ENCODE measurements at regions not wholly inside any gene's neighbourhood (a gene's known extent, or its start where the extent isn't known, plus 50 kb on each side); places are given as distances from the start of the nearest gene placed in this dataset.

- DNase-seq: no peak
- Histone ChIP-seq H3K4me3 (ENCODE audit: insufficient read depth, low read depth, low read length) (no peak overlapping the region), H3K36me3 (replicated peaks; ENCODE audit: control insufficient read depth, insufficient read depth, low read length) (no peaks in the 10 kb centered on the region), H3K27me3 (ENCODE audit: control insufficient read depth, insufficient read depth, low read length) (no peaks in the 10 kb centered on the region)
These were observed 182.8 kb downstream of the PIK3C3 start for GRCh38 chr18:42137693-42138375.

- H3K27me3 ChIP-seq (ENCODE audit: control insufficient read depth, insufficient read depth, low read length): no peaks in the 10 kb centered on the region
- H3K4me3 ChIP-seq (ENCODE audit: insufficient read depth, low read depth, low read length): no peak overlapping the region
- H3K36me3 ChIP-seq (replicated peaks; ENCODE audit: control insufficient read depth, insufficient read depth, low read length): no peaks in the 10 kb centered on the region
- peak; percentile 2 for DNase-seq
These were observed 186.4 kb downstream of the PIK3C3 start for GRCh38 chr18:42141439-42141838.

- Histone ChIP-seq H3K4me3 (ENCODE audit: insufficient read depth, low read depth, low read length) (no peak overlapping the region), H3K27me3 (ENCODE audit: control insufficient read depth, insufficient read depth, low read length) (no peaks in the 10 kb centered on the region), H3K36me3 (replicated peaks; ENCODE audit: control insufficient read depth, insufficient read depth, low read length) (no peaks in the 10 kb centered on the region)
- no peak for DNase-seq
These were observed 200.0 kb downstream of the PIK3C3 start for GRCh38 chr18:42155024-42155423.

- DNase-seq: no peak
- no peaks in the 10 kb centered on the region for H3K27me3 ChIP-seq (ENCODE audit: control insufficient read depth, insufficient read depth, low read length)
- H3K4me3 ChIP-seq (ENCODE audit: insufficient read depth, low read depth, low read length): no peak overlapping the region
- no peaks in the 10 kb centered on the region for H3K36me3 ChIP-seq (replicated peaks; ENCODE audit: control insufficient read depth, insufficient read depth, low read length)
These were observed 201.2 kb downstream of the PIK3C3 start for GRCh38 chr18:42156281-42156680.

GRCh38 chr18:42157420-42157819 is 202.4 kb downstream of the PIK3C3 start:
- DNase-seq: no peak

GRCh38 chr18:42157878-42158277 is 202.8 kb downstream of the PIK3C3 start:
- no peak overlapping the region for H3K4me3 ChIP-seq (ENCODE audit: insufficient read depth, low read depth, low read length)
- DNase-seq: no peak
- no peaks in the 10 kb centered on the region for H3K27me3 ChIP-seq (ENCODE audit: control insufficient read depth, insufficient read depth, low read length)
- no peaks in the 10 kb centered on the region for H3K36me3 ChIP-seq (replicated peaks; ENCODE audit: control insufficient read depth, insufficient read depth, low read length)

More at GRCh38 chr18:42157420-42157819, 202.4 kb downstream of the PIK3C3 start:
- Histone ChIP-seq H3K4me3 (ENCODE audit: insufficient read depth, low read depth, low read length) (no peak overlapping the region), H3K36me3 (replicated peaks; ENCODE audit: control insufficient read depth, insufficient read depth, low read length) (no peaks in the 10 kb centered on the region), H3K27me3 (ENCODE audit: control insufficient read depth, insufficient read depth, low read length) (no peaks in the 10 kb centered on the region)

GRCh38 chr18:42159146-42159545 is 204.1 kb downstream of the PIK3C3 start:
- DNase-seq: no peak
- no peaks in the 10 kb centered on the region for H3K27me3 ChIP-seq (ENCODE audit: control insufficient read depth, insufficient read depth, low read length)
- no peaks in the 10 kb centered on the region for H3K36me3 ChIP-seq (replicated peaks; ENCODE audit: control insufficient read depth, insufficient read depth, low read length)
- H3K4me3 ChIP-seq (ENCODE audit: insufficient read depth, low read depth, low read length): no peak overlapping the region

- no peak overlapping the region for H3K4me3 ChIP-seq (ENCODE audit: insufficient read depth, low read depth, low read length)
- DNase-seq: no peak
- no peaks in the 10 kb centered on the region for H3K27me3 ChIP-seq (ENCODE audit: control insufficient read depth, insufficient read depth, low read length)
- no peaks in the 10 kb centered on the region for H3K36me3 ChIP-seq (replicated peaks; ENCODE audit: control insufficient read depth, insufficient read depth, low read length)
These were observed 208.3 kb downstream of the PIK3C3 start for GRCh38 chr18:42163321-42163720.

- no peak for DNase-seq
- no peaks in the 10 kb centered on the region for H3K36me3 ChIP-seq (replicated peaks; ENCODE audit: control insufficient read depth, insufficient read depth, low read length)
- no peak overlapping the region for H3K4me3 ChIP-seq (ENCODE audit: insufficient read depth, low read depth, low read length)
- H3K27me3 ChIP-seq (ENCODE audit: control insufficient read depth, insufficient read depth, low read length): no peaks in the 10 kb centered on the region
These were observed 209.5 kb downstream of the PIK3C3 start for GRCh38 chr18:42164556-42164955.

- H3K4me3 ChIP-seq (ENCODE audit: insufficient read depth, low read depth, low read length): no peak overlapping the region
- no peak for DNase-seq
- no peaks in the 10 kb centered on the region for H3K27me3 ChIP-seq (ENCODE audit: control insufficient read depth, insufficient read depth, low read length)
- H3K36me3 ChIP-seq (replicated peaks; ENCODE audit: control insufficient read depth, insufficient read depth, low read length): no peaks in the 10 kb centered on the region
These were observed 211.0 kb downstream of the PIK3C3 start for GRCh38 chr18:42165922-42166513.

- Histone ChIP-seq H3K36me3 (replicated peaks; ENCODE audit: control insufficient read depth, insufficient read depth, low read length) (no peaks in the 10 kb centered on the region), H3K4me3 (ENCODE audit: insufficient read depth, low read depth, low read length) (no peak overlapping the region), H3K27me3 (ENCODE audit: control insufficient read depth, insufficient read depth, low read length) (no peaks in the 10 kb centered on the region)
- no peak for DNase-seq
These were observed 213.5 kb downstream of the PIK3C3 start for GRCh38 chr18:42168487-42168886.

- Histone ChIP-seq H3K4me3 (ENCODE audit: insufficient read depth, low read depth, low read length) (no peak overlapping the region), H3K27me3 (ENCODE audit: control insufficient read depth, insufficient read depth, low read length) (no peaks in the 10 kb centered on the region), H3K36me3 (replicated peaks; ENCODE audit: control insufficient read depth, insufficient read depth, low read length) (no peaks in the 10 kb centered on the region)
- no peak for DNase-seq
These were observed 213.9 kb downstream of the PIK3C3 start for GRCh38 chr18:42168907-42169306.

GRCh38 chr18:42174909-42175308 is 219.9 kb downstream of the PIK3C3 start:
- H3K4me3 ChIP-seq (ENCODE audit: insufficient read depth, low read depth, low read length): no peak overlapping the region
- H3K27me3 ChIP-seq (ENCODE audit: control insufficient read depth, insufficient read depth, low read length): no peaks in the 10 kb centered on the region
- DNase-seq: peak; percentile 4
- H3K36me3 ChIP-seq (replicated peaks; ENCODE audit: control insufficient read depth, insufficient read depth, low read length): no peaks in the 10 kb centered on the region

GRCh38 chr18:42176599-42176998 is 221.6 kb downstream of the PIK3C3 start:
- H3K4me3 ChIP-seq (ENCODE audit: insufficient read depth, low read depth, low read length): no peak overlapping the region
- DNase-seq: no peak

GRCh38 chr18:42177390-42177789 is 222.4 kb downstream of the PIK3C3 start:
- Histone ChIP-seq H3K36me3 (replicated peaks; ENCODE audit: control insufficient read depth, insufficient read depth, low read length) (no peaks in the 10 kb centered on the region), H3K27me3 (ENCODE audit: control insufficient read depth, insufficient read depth, low read length) (no peaks in the 10 kb centered on the region), H3K4me3 (ENCODE audit: insufficient read depth, low read depth, low read length) (no peak overlapping the region)
- DNase-seq: no peak

More at GRCh38 chr18:42176599-42176998, 221.6 kb downstream of the PIK3C3 start:
- Histone ChIP-seq H3K27me3 (ENCODE audit: control insufficient read depth, insufficient read depth, low read length) (no peaks in the 10 kb centered on the region), H3K36me3 (replicated peaks; ENCODE audit: control insufficient read depth, insufficient read depth, low read length) (no peaks in the 10 kb centered on the region)
